Renal cortical epithelial cell (primary cell): ENCODE measurements at regions not wholly inside any gene's neighbourhood (a gene's known extent, or its start where the extent isn't known, plus 50 kb on each side); places are given as distances from the start of the nearest gene placed in this dataset.

ENCODE experiments used
- DNase-seq: peaks from one replicate; pipeline ENCODE4 v3.0.0-alpha.2; 2011; ENCODE audit warnings: low read depth

- DNase-seq: no peak
Observed at GRCh38 chr15:95447486-95447885, 883.0 kb upstream of the NR2F2 start.

GRCh38 chr15:95448531-95449229 is 881.8 kb upstream of the NR2F2 start:
- peak; percentile 49 for DNase-seq

- no peak for DNase-seq
Observed at GRCh38 chr15:95449230-95449628, 881.3 kb upstream of the NR2F2 start.

GRCh38 chr15:95450413-95450812 is 880.1 kb upstream of the NR2F2 start:
- DNase-seq: no peak

GRCh38 chr15:95451938-95452337 is 878.6 kb upstream of the NR2F2 start:
- DNase-seq: no peak

- DNase-seq: no peak
Observed at GRCh38 chr15:95454403-95455262, 875.9 kb upstream of the NR2F2 start.

GRCh38 chr15:95457520-95457919 is 873.0 kb upstream of the NR2F2 start:
- DNase-seq: no peak

GRCh38 chr15:95458721-95459120 is 871.8 kb upstream of the NR2F2 start:
- no peak for DNase-seq

- DNase-seq: peak; percentile 48
Observed at GRCh38 chr15:95459273-95459672, 871.2 kb upstream of the NR2F2 start.

GRCh38 chr15:95464509-95464908 is 866.0 kb upstream of the NR2F2 start:
- no peak for DNase-seq

GRCh38 chr15:95468820-95469219 is 861.7 kb upstream of the NR2F2 start:
- DNase-seq: no peak

GRCh38 chr15:95469496-95470000 is 861.0 kb upstream of the NR2F2 start:
- no peak for DNase-seq

GRCh38 chr15:95470529-95470928 is 860.0 kb upstream of the NR2F2 start:
- DNase-seq: no peak

GRCh38 chr15:95470997-95471689 is 859.4 kb upstream of the NR2F2 start:
- no peak for DNase-seq

- no peak for DNase-seq
Observed at GRCh38 chr15:95471690-95472086, 858.8 kb upstream of the NR2F2 start.

GRCh38 chr15:95475067-95475466 is 855.4 kb upstream of the NR2F2 start:
- no peak for DNase-seq

GRCh38 chr15:95479308-95479707 is 851.2 kb upstream of the NR2F2 start:
- DNase-seq: no peak

- DNase-seq: no peak
Observed at GRCh38 chr15:95485367-95485766, 845.1 kb upstream of the NR2F2 start.

- DNase-seq: no peak
Observed at GRCh38 chr15:95486224-95486623, 844.3 kb upstream of the NR2F2 start.

- DNase-seq: no peak
Observed at GRCh38 chr15:95489103-95489502, 841.4 kb upstream of the NR2F2 start.

- DNase-seq: peak; percentile 72
Observed at GRCh38 chr15:95492388-95493070, 838.0 kb upstream of the NR2F2 start.
